ENCODE measurements at regions not wholly inside any gene's neighbourhood (a gene's known extent, or its start where the extent isn't known, plus 50 kb on each side); places are given as distances from the start of the nearest gene placed in this dataset.

GRCh38 chr15:38150148-38150547 is 102.5 kb upstream of the SPRED1 start:
- no peak for TF ChIP-seq CTCF (IDR thresholded peaks at IDR 0.05)
- no peak for TF ChIP-seq POLR2AphosphoS5 (IDR thresholded peaks at IDR 0.05)
- TF ChIP-seq EP300 (IDR thresholded peaks at IDR 0.05): no peak
- no peak for TF ChIP-seq POLR2A (IDR thresholded peaks at IDR 0.05; ENCODE audit: low read depth)
